ENCODE measurements at regions not wholly inside any gene's neighbourhood (a gene's known extent, or its start where the extent isn't known, plus 50 kb on each side); places are given as distances from the start of the nearest gene placed in this dataset.
"Not testable (repeated sequence)": the region's sequence is repeated elsewhere in the genome, so short reads cannot be mapped to it uniquely, and the experiment has no call there.

DNA sequence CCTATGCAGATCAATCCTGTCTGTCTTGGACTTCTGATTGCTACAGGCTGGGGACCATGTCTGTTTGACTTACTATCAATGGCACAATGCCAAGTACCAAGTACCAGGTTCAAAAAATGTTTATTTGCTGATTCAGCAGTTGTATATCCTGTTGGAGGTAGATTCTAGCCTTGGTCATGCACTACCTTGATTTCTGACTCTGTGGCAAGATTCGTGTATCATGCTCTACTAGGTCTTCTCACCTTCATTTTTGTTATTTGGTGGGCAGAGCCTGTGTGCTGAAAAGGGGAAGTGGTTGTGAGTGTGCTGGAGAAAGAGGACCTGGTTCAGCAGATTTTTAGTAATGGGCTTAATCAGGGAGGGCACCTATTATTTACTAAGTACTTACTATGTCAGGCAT lies 192.4 kb upstream of the MYLIP start:
- DNase-seq = no peak
- intact Hi-C loops (cut with DNase I) = no loop called here

GRCh38 chr6:15935661-15936060 lies 193.2 kb upstream of the MYLIP start:
- DNase-seq = no peak
- intact Hi-C loops (cut with DNase I) = no loop called here

GRCh38 chr6:15931697-15932096 lies 197.2 kb upstream of the MYLIP start:
- DNase-seq; intact Hi-C loops (cut with DNase I): not testable (repeated sequence)

- no peak for DNase-seq
- intact Hi-C loops (cut with DNase I) = no loop called here
Measured at GRCh38 chr6:15930207-15930606, 198.7 kb upstream of the MYLIP start.

- intact Hi-C loops (cut with DNase I) = no loop called here
- no peak for DNase-seq
Measured at GRCh38 chr6:15929685-15930084, 199.2 kb upstream of the MYLIP start.

DNA sequence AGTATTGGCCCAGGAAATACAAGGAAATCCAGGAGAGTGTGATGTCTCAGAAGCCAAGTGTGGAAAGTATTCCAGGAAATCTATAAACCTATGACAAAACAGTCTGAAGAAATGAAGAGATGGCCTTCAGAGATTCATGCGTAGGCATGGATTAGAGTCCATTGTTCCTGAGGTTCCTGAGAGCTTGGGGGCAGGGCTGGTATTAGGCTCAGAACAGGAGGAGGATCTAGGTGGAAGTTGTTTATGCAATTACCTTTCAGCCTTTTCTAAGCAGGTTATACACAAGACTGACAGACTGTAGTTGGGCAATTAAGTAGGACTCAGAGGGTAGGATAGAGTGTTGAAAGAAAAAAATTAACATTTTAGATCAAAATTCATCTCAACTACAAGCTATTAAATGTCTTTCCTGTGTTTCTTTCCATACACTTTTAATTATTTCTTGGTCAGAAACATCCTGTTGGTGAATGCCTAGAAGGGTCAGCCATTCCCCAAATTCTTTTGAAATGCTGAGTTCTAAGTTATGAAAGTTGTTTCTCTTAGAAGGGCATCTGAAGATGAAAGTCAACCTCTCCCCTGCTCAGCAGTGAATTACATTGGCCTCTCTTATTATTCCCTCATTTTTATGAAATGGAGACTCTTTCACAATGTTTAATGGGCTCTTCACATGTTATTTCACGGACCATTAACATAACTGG lies 201.2 kb upstream of the MYLIP start:
- intact Hi-C loops (cut with DNase I) = no loop called here
- no peak for DNase-seq

DNA sequence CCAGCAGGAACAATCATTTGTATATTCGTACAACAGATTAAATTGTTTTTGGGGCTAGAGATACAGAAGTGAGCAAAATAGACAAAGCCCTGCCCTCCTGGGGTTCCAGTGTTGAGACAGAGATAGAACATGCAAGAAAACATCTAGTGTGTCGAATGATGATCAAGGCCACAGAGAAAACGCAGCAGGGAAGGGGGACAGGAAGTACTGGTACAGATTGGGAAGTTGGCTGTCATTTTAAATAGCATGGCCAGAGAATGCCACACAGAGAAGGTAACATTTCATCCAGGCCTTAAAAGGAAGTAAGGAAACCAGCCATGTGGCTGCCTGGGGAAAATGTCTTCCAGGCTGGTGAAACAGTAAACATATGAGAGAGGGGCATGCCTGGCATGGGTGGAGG lies 202.6 kb upstream of the MYLIP start:
- DNase-seq = no peak
- intact Hi-C loops (cut with DNase I) = no loop called here

- intact Hi-C loops (cut with DNase I) = no loop called here
- no peak for DNase-seq
Measured at GRCh38 chr6:15924893-15925292, 204.0 kb upstream of the MYLIP start.

DNA sequence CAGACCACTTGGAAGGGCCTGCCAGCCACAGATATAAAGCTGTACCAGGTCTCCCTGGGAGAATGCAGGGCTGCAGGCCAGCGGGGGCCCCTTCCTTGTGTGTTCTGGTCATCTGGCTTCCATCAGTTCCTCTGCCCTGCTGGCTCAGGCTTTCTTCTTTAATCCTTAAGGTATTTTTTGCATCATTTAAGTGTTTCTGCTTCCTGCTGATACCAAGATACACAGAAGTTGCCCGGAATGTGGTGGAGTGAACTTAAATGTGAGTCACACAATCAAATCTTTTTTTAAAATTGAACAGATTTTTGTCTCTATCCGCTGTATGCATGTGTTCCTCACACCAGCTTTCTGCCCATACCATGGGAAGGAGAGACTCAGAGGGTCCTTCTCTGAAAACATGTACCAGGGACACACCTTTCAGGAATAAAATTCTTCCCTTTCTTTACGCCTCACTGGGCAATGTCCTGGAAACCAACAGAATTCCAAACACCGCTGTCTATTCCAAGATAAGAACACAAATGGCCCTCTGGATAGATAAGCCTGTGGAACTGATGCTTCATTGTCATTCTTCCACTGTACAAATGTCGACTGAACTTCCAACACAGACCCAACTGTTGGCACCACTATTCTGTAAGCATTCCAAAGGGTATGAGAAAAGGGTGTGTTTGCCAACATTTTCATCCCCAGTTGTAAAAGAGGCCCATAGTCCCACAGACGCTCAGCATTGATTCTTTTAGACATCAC lies 206.2 kb upstream of the MYLIP start:
- DNase-seq = no peak
- intact Hi-C loops (cut with DNase I) = no loop called here

DNA sequence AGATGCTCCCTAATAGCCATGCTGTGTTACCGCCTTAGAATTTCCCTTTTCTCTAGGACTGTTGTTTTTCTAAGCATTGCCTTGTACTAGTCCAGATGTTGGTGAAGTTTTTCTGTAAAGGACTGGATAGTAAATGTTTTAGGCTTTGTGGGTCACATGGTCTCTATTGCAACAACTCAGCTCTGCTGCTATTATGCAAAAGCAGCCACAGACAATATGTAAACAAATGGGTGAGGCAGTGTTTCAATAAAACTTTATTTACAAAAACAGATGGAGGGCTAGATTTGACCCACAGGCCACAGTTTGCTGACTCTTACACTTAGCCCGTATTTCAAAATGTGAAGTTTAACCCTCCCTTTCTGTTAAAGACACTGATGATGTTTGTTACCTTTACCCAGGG lies 207.6 kb upstream of the MYLIP start:
- intact Hi-C loops (cut with DNase I) = no loop called here
- DNase-seq = no peak

- intact Hi-C loops (cut with DNase I) = no loop called here
- DNase-seq = no peak
Measured at GRCh38 chr6:15916581-15916980, 212.3 kb upstream of the MYLIP start.

DNA sequence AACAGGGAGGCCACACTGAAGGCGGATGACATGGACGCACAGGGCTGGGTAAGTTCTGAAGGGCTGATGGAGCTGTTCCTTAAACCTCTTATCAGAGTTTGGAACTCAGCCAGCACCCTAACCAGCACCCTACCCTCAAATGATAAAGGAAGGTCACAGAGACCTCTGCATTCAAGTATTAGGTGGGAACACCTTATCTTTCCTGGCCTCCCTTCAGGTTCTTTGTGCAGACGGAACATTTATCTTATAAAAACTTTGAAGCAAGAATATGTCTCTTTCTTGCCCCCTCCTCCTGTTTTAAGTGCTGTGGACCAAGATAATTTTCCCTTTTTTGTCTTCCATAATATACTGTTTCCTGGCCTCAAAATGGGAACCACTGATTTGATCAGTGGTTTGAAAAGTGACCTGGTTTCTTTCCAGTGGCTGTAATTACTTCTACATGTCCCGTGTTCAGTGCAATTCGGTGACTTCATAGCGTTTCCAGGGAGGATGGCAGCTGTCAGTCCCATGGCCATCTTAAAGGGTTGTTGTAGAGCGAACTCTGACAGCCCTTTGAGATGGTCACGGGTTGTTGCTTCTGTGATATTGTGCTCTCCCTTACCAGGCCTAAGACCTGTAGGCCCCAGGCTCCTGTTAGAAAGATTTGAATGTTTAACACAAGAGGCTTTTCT lies 213.2 kb upstream of the MYLIP start:
- intact Hi-C loops (cut with DNase I) = no loop called here
- no peak for DNase-seq

- intact Hi-C loops (cut with DNase I) = no loop called here
- DNase-seq = no peak
Measured at GRCh38 chr6:15914553-15914952, 214.3 kb upstream of the MYLIP start.

DNA sequence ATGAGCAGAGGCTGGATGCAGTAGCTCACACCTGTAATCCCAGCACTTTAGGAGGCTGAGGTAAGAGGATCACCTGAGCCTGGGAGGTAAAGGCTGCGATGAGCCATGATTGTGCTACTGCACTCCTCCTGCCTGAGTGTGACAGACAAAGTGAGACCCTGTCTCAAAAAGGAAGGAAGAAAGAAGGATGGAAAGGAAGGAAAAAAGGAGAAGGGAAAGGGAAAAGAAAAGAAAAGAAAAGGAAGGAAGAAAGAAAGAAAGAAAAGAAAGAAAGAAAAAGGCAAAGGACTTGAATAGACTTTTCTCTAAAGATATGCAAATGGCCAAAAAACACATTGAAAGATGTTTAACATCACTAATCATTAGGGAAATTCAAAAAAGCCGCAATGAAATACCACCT lies 215.3 kb upstream of the MYLIP start:
- intact Hi-C loops (cut with DNase I) = no loop called here
- no peak for DNase-seq

DNA sequence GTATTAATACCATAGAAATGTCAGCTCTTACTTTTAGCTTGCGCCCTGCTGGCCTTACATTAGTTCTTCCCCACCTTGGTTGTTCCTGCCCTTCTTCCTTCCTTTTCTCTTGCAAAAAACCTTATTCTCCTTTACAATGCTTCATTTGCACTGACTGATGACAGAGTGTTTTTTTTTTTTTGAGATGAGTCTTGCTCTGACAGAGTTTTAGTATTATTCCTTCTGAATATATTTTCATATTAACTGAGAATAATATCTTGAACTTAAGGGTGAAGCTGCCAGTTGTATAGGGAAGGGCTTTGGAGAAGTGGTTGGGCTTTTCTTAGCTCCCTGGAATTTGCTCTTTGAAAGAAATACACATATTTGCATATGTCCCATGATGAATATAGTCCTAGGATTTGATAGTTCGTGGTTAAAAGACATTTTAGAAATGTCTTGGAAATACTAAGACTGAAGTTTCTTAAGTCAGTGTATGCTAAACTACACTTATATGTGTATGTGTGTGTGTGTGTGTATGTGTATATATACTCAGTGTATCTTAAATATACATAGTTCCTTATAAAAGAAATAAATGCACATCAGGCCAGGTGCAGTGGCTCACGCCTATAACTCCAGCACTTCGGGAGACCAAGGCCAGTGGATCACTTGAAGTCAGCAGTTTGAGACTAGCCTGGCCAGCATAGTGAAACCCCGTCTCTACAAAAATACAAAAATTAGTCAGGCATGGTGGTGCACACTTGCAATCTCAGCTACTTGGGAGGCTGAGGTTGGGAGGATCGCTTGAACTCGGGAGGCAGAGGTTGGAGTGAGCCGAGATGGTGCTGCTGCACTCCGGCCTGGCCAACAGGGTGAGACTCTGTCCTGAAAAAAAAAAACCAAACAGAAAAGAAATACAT lies 216.1 kb upstream of the MYLIP start:
- intact Hi-C loops (cut with DNase I) = no loop called here
- DNase-seq = no peak

GRCh38 chr6:15911753-15912504 lies 217.0 kb upstream of the MYLIP start:
- DNase-seq = no peak

GRCh38 chr6:15909290-15910070 lies 219.4 kb upstream of the MYLIP start:
- no peak for DNase-seq
- intact Hi-C loops (cut with DNase I) = no loop called here

More at GRCh38 chr6:15911753-15912504, 217.0 kb upstream of the MYLIP start:
- intact Hi-C loops (cut with DNase I) = no loop called here

DNA sequence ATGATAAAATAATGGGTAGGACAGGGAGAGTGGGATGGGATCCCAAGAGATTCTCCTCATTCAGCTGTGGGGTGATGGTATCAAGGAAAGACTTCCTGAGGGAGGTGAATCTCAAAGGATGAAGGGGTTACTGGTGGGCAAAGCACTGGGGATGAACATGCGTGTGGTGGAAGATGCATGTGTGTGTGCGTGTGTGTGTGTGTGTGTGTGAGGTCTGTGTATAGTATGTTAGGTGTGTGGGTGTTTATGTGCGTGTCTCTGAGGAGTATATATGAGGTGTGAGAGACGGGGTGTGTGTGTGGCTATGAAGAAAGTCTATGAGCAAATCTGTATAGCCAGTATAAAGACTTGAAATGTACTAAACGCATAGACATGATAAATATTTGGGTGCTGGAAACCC lies 220.0 kb upstream of the MYLIP start:
- no peak for DNase-seq
- intact Hi-C loops (cut with DNase I) = no loop called here

- DNase-seq = no peak
- intact Hi-C loops (cut with DNase I) = no loop called here
Measured at GRCh38 chr6:15907914-15908518, 220.9 kb upstream of the MYLIP start.
